Epithelial cell of esophagus (primary cell): ENCODE measurements at regions not wholly inside any gene's neighbourhood (a gene's known extent, or its start where the extent isn't known, plus 50 kb on each side); places are given as distances from the start of the nearest gene placed in this dataset.
A peak's percentile ranks its signal among the peaks of the same experiment; 100 is the strongest.

Source experiments
- DNase-seq: peaks from one replicate; pipeline ENCODE4 v3.0.0; 2010; ENCODE audit warnings: low read depth
- H3K4me3 ChIP-seq: 2 replicates; pipeline ENCODE4 v1.5.1; 2011; ENCODE audit warnings: mild to moderate bottlenecking, low read length, control low read depth
- TF ChIP-seq, protein P1 (sequence below): IDR thresholded peaks from 2 replicates; pipeline ENCODE4 v1.5.1; 2011; ENCODE audit warnings: low read depth, mild to moderate bottlenecking, low read length, control low read depth, inconsistent platforms; ENCODE audit not compliant: insufficient read depth; ENCODE audit errors: missing control alignments

DNA sequence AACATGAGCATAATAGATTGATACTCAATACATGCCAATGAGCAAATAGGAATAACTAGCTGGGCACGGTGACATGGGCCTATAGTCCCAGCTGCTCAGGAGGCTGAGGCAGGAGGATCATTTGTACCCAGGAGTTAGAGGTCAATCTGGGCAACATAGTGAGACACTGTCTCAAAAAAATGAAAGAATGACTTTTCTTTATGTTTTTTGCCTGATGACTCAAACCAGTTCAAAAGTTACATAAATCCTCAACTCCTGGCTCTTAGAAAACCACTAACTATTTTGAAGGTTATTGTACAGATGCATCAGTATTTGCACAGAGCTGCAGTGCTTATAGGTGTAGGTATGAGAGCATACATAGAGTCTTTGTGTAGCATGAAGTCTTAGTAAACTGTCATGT is 219.2 kb upstream of the RGS6 start:
- TF ChIP-seq, protein P1, sequence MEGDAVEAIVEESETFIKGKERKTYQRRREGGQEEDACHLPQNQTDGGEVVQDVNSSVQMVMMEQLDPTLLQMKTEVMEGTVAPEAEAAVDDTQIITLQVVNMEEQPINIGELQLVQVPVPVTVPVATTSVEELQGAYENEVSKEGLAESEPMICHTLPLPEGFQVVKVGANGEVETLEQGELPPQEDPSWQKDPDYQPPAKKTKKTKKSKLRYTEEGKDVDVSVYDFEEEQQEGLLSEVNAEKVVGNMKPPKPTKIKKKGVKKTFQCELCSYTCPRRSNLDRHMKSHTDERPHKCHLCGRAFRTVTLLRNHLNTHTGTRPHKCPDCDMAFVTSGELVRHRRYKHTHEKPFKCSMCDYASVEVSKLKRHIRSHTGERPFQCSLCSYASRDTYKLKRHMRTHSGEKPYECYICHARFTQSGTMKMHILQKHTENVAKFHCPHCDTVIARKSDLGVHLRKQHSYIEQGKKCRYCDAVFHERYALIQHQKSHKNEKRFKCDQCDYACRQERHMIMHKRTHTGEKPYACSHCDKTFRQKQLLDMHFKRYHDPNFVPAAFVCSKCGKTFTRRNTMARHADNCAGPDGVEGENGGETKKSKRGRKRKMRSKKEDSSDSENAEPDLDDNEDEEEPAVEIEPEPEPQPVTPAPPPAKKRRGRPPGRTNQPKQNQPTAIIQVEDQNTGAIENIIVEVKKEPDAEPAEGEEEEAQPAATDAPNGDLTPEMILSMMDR, result no peak
- no peak for DNase-seq

DNA sequence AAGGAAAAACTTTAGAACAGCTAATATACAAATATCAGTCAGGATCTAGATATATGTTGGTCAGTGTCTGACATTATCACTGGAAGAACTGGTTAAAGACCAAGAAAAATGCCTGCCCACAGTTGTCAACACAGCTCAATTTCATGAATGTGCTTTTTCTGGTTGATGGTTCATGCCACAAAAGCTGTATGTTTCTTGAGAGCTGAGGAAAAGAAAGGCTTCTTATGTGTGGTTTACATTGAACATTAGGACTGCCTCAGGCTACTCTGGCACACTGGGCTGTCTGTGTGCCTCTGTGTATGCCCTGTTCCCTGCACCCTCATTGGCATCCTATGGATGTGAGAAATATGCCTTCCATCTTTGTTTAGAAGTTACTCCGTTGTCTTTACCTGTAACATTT is 218.8 kb upstream of the RGS6 start:
- DNase-seq, result no peak
- TF ChIP-seq, protein P1, result no peak
- no peak overlapping the region for H3K4me3 ChIP-seq

More for the DNA sequence above, 219.2 kb upstream of the RGS6 start:
- no peak overlapping the region for H3K4me3 ChIP-seq

DNA sequence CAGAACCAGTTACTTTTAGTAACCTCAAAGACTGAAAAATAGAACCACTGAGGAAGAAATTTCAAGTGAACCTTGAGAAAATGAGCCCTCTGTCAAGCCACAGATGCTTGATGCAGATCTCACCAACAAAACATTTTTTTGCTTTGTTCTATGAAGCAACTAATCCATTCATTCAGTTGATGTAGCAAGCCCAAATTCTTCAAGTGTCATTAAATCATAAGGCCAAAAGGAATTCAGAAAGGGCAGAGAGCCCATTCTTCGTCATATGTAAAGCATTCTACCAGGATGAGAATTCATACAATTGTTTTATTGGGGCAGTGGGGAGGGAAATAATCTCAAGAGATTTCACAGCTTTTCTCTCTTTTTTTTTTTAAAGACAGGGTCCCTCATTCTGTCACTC is 218.0 kb upstream of the RGS6 start:
- TF ChIP-seq, protein P1, result no peak
- no peak overlapping the region for H3K4me3 ChIP-seq
- DNase-seq, result no peak

DNA sequence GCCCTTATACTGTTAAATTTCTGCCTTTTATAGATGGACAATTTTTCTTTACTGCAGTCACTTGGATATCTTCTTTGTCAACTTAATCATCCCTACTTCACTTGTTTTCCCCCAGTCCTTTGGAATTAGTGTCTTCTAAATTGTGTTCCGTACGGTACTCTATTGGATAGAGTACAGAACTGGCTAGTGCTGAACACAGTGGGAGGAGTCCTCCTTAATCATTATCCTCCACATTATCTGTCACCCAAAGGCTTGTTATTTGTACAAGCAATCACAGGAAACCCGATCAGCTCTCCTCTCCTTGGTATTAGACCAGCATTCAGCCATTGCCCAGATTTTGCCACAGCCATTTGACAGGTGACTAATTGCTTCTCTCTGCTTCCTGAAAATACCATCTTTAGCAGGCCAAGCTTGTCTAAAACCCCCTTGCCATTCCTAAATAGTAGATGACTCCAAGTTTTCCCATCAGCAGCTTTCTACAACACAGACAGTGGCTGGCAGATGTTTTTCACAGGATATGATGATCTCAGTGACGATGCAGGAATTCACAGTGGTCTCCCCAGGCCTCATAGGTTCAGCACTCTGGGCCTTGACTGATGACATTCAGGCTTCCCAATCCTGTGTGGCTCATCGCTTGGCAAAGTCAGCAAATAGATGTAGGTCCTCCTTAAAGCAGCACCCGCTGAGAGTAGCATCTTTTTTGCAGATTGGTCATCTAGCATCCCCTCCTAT is 216.0 kb upstream of the RGS6 start:
- DNase-seq, result no peak
- TF ChIP-seq, protein P1, result no peak
- no peak overlapping the region for H3K4me3 ChIP-seq

DNA sequence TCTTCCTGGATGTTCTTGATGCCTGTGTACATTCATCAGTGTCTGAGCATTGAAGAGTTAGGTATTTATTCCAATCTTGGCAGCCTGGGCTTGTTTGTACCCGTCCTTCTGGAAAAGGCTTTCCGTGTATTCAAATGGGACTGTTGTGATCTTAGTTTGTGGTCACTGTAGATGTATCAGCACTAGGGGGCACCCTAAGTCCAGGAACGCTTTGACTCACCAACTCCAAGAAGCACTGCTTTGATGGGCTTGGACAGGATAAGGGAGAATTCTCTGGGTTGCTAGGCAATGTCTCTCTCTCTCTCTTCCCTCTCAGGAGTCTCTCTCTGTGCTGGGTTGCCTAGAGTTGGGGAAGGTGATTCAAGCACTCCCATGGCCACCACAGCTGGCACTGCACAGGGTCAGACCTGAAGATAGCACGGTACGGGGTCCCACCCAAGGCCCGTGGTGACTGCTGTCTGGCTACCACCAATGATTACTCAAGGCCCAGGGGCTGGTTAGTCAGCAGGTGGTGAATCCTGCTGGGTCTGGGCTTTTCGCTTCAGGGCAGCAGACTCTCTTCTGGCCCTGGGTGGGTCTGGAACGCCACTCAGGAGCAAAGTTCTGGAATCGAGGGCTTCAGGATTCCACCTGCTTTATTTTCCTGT is 211.1 kb upstream of the RGS6 start:
- peak; percentile 97 for DNase-seq
- TF ChIP-seq, protein P1, result peak; percentile 75
- no peak overlapping the region for H3K4me3 ChIP-seq

DNA sequence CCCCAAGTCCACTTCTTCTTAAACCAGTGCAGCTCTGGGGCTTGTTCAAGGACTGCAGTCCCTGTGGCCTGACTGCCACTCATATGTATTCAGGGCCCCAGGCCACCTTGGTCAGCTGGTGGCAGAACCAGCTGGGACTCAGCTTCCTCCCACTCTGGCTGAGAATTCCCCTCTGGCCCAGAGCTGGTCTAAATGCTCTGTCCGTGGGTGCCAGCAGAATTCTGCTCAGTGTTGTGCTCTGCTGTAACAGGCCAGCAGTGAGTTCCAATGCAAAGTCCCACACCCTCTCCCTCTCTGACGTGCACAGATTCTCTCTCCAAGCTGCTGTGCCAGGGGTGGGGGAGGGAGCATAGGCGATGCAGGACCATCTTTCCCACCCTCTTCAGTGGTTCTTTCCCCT is 210.4 kb upstream of the RGS6 start:
- DNase-seq, result no peak
- no peak overlapping the region for H3K4me3 ChIP-seq
- TF ChIP-seq, protein P1, result no peak
